ENCODE measurements at regions not wholly inside any gene's neighbourhood (a gene's known extent, or its start where the extent isn't known, plus 50 kb on each side); places are given as distances from the start of the nearest gene placed in this dataset.

GRCh38 chr2:588074-588645 lies 89.0 kb downstream of the TMEM18 start:
- no peaks in the 10 kb centered on the region for H3K9me3 Mint-ChIP-seq
- H3K4me3 Mint-ChIP-seq: no peak overlapping the region
- H3K27ac Mint-ChIP-seq: no peak overlapping the region
- H3K36me3 Mint-ChIP-seq (ENCODE audit: low read depth): no peaks in the 10 kb centered on the region
- H3K4me1 Mint-ChIP-seq: peaks cover 14% of the 10 kb centered on the region
- H3K27me3 Mint-ChIP-seq (ENCODE audit: low read depth): peaks cover 15% of the 10 kb centered on the region
- no peak for TF ChIP-seq CTCF (IDR thresholded peaks at IDR 0.05; ENCODE audit: unreplicated experiment in 3 of 3)

- H3K4me1 Mint-ChIP-seq: peaks cover 14% of the 10 kb centered on the region
- no peak for TF ChIP-seq CTCF (IDR thresholded peaks at IDR 0.05; ENCODE audit: unreplicated experiment in 3 of 3)
- peak overlapping the region; percentile 80 to 91 (median 82) for H3K27ac Mint-ChIP-seq
- no peaks in the 10 kb centered on the region for H3K9me3 Mint-ChIP-seq
- H3K4me3 Mint-ChIP-seq: no peak overlapping the region
- H3K36me3 Mint-ChIP-seq (ENCODE audit: low read depth): no peaks in the 10 kb centered on the region
- peaks cover 15% of the 10 kb centered on the region for H3K27me3 Mint-ChIP-seq (ENCODE audit: low read depth)
These were observed 89.9 kb downstream of the TMEM18 start for GRCh38 chr2:587087-587960.

GRCh38 chr2:586641-587076 lies 90.5 kb downstream of the TMEM18 start:
- no peak for TF ChIP-seq CTCF (IDR thresholded peaks at IDR 0.05; ENCODE audit: unreplicated experiment in 3 of 3)
- Mint-ChIP-seq H3K27me3 (ENCODE audit: low read depth) (peaks cover 15% of the 10 kb centered on the region), H3K4me1 (peaks cover 14% of the 10 kb centered on the region), H3K4me3 (no peak overlapping the region), H3K9me3 (no peaks in the 10 kb centered on the region), H3K36me3 (ENCODE audit: low read depth) (no peaks in the 10 kb centered on the region), H3K27ac (peak overlapping the region; percentile 80 to 91 (median 82))

- peaks cover 12% of the 10 kb centered on the region for H3K27me3 Mint-ChIP-seq (ENCODE audit: low read depth)
- no peak for TF ChIP-seq CTCF (IDR thresholded peaks at IDR 0.05; ENCODE audit: unreplicated experiment in 3 of 3)
- no peak overlapping the region for H3K4me3 Mint-ChIP-seq
- H3K36me3 Mint-ChIP-seq (ENCODE audit: low read depth): no peaks in the 10 kb centered on the region
- H3K27ac Mint-ChIP-seq: peak overlapping the region; percentile 25 to 45 (median 42)
- peaks cover 14% of the 10 kb centered on the region for H3K4me1 Mint-ChIP-seq
- H3K9me3 Mint-ChIP-seq: no peaks in the 10 kb centered on the region
These were observed 92.1 kb downstream of the TMEM18 start for GRCh38 chr2:584863-585823.

- peaks cover 14% of the 10 kb centered on the region for H3K4me1 Mint-ChIP-seq
- H3K36me3 Mint-ChIP-seq (ENCODE audit: low read depth): no peaks in the 10 kb centered on the region
- TF ChIP-seq CTCF (IDR thresholded peaks at IDR 0.05; ENCODE audit: unreplicated experiment in 3 of 3): no peak
- no peak overlapping the region for H3K27ac Mint-ChIP-seq
- peaks cover 5% of the 10 kb centered on the region for H3K27me3 Mint-ChIP-seq (ENCODE audit: low read depth)
- no peaks in the 10 kb centered on the region for H3K9me3 Mint-ChIP-seq
- H3K4me3 Mint-ChIP-seq: no peak overlapping the region
These were observed 93.5 kb downstream of the TMEM18 start for GRCh38 chr2:583666-584065.
